ENCODE measurements at regions not wholly inside any gene's neighbourhood (a gene's known extent, or its start where the extent isn't known, plus 50 kb on each side); places are given as distances from the start of the nearest gene placed in this dataset.

- TF ChIP-seq CTCF (IDR thresholded peaks at IDR 0.05; ENCODE audit: control insufficient read depth, insufficient read depth, low read depth, low read length, missing control alignments) = no peak
- H3K4me3 ChIP-seq (ENCODE audit: control insufficient read depth, low read depth, low read length) = no peak overlapping the region
- DNase-seq (ENCODE audit: low read depth) = no peak
Measured at GRCh38 chr7:19623676-19624075, 85.2 kb downstream of the POLR1F start.

DNA sequence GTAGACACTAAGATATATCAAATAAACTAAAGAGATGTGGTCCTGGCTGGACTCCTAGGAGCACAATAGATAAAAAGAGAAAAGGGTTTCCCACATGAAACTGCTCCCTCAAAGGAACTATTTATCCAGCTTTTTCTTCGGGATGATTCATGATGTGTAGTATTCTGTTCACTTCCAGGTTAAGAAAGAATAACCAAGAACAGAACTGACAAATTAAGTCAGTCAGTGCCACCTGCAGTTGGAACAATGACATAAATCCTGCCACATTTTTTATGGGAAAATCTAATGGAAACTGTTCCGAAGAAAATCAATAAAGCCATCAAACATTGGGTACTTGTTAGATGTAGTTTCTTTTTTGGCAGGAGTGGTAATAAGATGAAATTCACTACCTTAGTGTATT lies 87.1 kb downstream of the POLR1F start:
- peak; percentile 27 for TF ChIP-seq CTCF (IDR thresholded peaks at IDR 0.05; ENCODE audit: control insufficient read depth, insufficient read depth, low read depth, low read length, missing control alignments)
- H3K4me3 ChIP-seq (ENCODE audit: control insufficient read depth, low read depth, low read length) = no peak overlapping the region
- DNase-seq (ENCODE audit: low read depth) = no peak

DNA sequence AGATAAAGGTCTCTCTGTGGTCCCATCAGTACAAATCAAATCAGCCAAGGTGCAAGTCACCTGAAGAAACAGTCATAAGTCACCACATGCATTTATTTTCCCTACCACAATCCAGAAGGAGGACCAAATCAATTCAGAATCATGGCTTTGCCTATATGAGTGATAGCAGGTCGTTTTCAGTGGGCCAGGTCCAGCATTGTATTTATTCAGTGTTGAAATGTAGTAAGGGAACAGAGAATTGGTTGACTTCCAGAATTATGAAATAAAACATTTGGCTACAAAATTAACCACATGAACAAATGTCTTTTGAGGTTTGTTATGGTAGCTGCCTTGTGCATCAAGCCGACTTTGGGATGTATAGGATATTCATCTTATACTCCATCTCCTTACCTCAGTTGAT lies 88.4 kb downstream of the POLR1F start:
- no peak for DNase-seq (ENCODE audit: low read depth)
- no peak for TF ChIP-seq CTCF (IDR thresholded peaks at IDR 0.05; ENCODE audit: control insufficient read depth, insufficient read depth, low read depth, low read length, missing control alignments)

DNA sequence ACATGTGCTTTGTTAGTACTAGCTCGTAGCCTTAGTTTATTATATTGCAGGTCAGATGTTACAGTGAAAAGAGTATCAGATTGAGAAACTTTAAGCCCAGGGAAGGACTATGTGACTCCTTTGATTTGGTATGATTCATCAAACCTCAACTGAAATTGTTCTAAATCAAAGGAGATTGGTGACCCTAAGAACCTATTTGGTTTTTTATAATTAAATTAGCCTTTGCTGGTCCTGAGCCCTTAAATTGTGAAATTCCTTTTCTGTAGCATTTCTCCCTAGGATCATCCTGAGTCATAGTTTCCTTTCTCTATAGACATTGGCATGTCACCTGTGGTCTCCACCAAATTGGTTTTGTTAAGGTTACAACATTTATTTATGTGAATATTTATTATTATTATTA lies 89.7 kb downstream of the POLR1F start:
- no peak for DNase-seq (ENCODE audit: low read depth)
- no peak overlapping the region for H3K4me3 ChIP-seq (ENCODE audit: control insufficient read depth, low read depth, low read length)
- no peak for TF ChIP-seq CTCF (IDR thresholded peaks at IDR 0.05; ENCODE audit: control insufficient read depth, insufficient read depth, low read depth, low read length, missing control alignments)

More for the DNA sequence above, 88.4 kb downstream of the POLR1F start:
- no peak overlapping the region for H3K4me3 ChIP-seq (ENCODE audit: control insufficient read depth, low read depth, low read length)

DNA sequence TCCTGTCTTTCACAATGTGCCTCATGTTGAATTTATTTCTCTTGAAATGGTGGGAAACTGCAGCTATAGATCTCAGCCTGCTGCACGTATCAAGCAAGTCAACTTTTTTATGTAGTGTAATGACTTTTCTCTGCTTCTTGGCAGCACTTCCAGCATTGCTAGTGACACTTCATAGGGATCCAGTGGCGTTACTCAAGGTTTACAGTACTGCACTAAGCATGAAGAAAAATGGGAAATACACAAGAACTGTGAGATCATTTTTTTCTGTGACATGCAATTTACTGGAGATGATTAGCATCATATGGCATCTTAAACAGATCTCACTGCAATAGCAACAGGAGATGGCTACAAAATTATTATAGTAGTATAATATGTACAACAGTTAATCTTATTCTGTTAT lies 90.9 kb downstream of the POLR1F start:
- DNase-seq (ENCODE audit: low read depth) = no peak
- no peak for TF ChIP-seq CTCF (IDR thresholded peaks at IDR 0.05; ENCODE audit: control insufficient read depth, insufficient read depth, low read depth, low read length, missing control alignments)
- H3K4me3 ChIP-seq (ENCODE audit: control insufficient read depth, low read depth, low read length) = no peak overlapping the region

DNA sequence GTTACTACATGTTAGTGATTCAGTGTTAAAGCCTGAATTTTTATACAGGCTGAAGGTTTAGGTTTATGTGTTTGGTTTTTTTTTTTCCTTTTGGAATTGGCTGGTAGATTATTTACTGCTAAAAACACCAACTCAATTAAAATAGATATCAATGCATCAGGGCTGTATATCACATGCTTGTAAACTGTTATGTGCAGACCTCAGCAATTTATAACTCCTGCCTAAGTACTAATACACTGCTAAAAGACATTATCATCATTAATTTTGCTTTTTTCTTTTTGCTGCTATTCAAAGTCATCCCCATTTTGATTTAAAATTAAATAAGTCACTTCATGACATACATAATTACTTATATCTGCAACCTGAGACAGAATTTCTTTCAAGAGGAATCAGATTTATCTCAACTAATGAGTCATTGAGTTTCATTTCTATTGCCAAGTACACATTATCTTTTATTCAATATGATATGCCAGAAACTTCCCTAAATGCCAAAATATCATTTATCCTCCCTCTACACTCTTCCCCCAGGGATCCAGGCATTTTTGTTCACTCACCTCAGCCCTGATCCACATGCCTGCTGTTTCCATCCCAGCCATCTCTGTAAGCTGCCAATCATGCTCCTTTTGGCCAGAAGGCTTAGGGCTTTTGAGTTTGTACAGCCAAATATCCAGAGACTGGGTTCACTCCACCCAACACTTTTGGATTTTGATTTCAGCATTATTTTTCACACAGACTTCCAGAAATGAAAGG lies 98.5 kb downstream of the POLR1F start:
- no peak for DNase-seq (ENCODE audit: low read depth)
- H3K4me3 ChIP-seq (ENCODE audit: control insufficient read depth, low read depth, low read length) = no peak overlapping the region
- no peak for TF ChIP-seq CTCF (IDR thresholded peaks at IDR 0.05; ENCODE audit: control insufficient read depth, insufficient read depth, low read depth, low read length, missing control alignments)
